ENCODE measurements at regions not wholly inside any gene's neighbourhood (a gene's known extent, or its start where the extent isn't known, plus 50 kb on each side); places are given as distances from the start of the nearest gene placed in this dataset.

GRCh38 chr2:2735041-2735440 lies 404.0 kb upstream of the MYT1L start:
- Mint-ChIP-seq H3K27ac (ENCODE audit: unreplicated experiment) (no peak overlapping the region), H3K4me1 (ENCODE audit: low read depth) (no peaks in the 10 kb centered on the region), H3K4me3 (ENCODE audit: unreplicated experiment) (no peak overlapping the region), H3K27me3 (ENCODE audit: low read depth) (peaks cover 18% of the 10 kb centered on the region), H3K36me3 (ENCODE audit: low read depth) (no peaks in the 10 kb centered on the region), H3K9me3 (ENCODE audit: low read depth) (no peaks in the 10 kb centered on the region)
- TF ChIP-seq CTCF (IDR thresholded peaks at IDR 0.05) = no peak
- no peak for DNase-seq (ENCODE audit: low spot score)

DNA sequence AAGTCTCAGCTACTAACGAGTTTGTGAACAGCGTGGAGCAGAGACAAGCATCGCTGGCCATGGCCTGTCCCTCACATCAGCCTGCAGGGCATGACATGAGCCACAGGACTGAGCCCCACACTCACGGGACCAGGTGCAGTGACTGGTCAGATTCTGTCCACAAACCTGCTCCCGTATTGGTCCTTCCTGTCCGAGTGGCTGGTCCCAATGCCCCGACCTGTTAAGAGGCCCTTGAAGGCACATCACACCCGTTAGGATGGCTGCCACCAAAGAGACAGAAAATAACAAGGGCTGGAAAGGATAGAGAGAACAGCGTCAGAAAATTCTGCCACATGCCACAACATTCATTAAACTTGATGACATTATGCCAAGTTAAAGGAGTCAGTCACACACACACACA lies 403.2 kb upstream of the MYT1L start:
- Mint-ChIP-seq H3K27ac (ENCODE audit: unreplicated experiment) (no peak overlapping the region), H3K4me1 (ENCODE audit: low read depth) (no peaks in the 10 kb centered on the region), H3K36me3 (ENCODE audit: low read depth) (no peaks in the 10 kb centered on the region), H3K9me3 (ENCODE audit: low read depth) (no peaks in the 10 kb centered on the region), H3K4me3 (ENCODE audit: unreplicated experiment) (no peak overlapping the region), H3K27me3 (ENCODE audit: low read depth) (peaks cover 18% of the 10 kb centered on the region)
- DNase-seq (ENCODE audit: low spot score) = no peak
- TF ChIP-seq CTCF (IDR thresholded peaks at IDR 0.05) = no peak

GRCh38 chr2:2733818-2734217 lies 402.7 kb upstream of the MYT1L start:
- no peak overlapping the region for H3K27ac Mint-ChIP-seq (ENCODE audit: unreplicated experiment)

GRCh38 chr2:2732331-2733119 lies 401.4 kb upstream of the MYT1L start:
- H3K36me3 Mint-ChIP-seq (ENCODE audit: low read depth) = no peaks in the 10 kb centered on the region
- H3K27ac Mint-ChIP-seq (ENCODE audit: unreplicated experiment) = no peak overlapping the region
- H3K4me3 Mint-ChIP-seq (ENCODE audit: unreplicated experiment) = no peak overlapping the region
- no peaks in the 10 kb centered on the region for H3K9me3 Mint-ChIP-seq (ENCODE audit: low read depth)
- DNase-seq (ENCODE audit: low spot score) = no peak
- peaks cover 18% of the 10 kb centered on the region for H3K27me3 Mint-ChIP-seq (ENCODE audit: low read depth)
- TF ChIP-seq CTCF (IDR thresholded peaks at IDR 0.05) = no peak
- H3K4me1 Mint-ChIP-seq (ENCODE audit: low read depth) = no peaks in the 10 kb centered on the region

More at GRCh38 chr2:2733818-2734217, 402.7 kb upstream of the MYT1L start:
- no peak for DNase-seq (ENCODE audit: low spot score)
- no peaks in the 10 kb centered on the region for H3K36me3 Mint-ChIP-seq (ENCODE audit: low read depth)
- peaks cover 18% of the 10 kb centered on the region for H3K27me3 Mint-ChIP-seq (ENCODE audit: low read depth)
- TF ChIP-seq CTCF (IDR thresholded peaks at IDR 0.05) = no peak
- no peak overlapping the region for H3K4me3 Mint-ChIP-seq (ENCODE audit: unreplicated experiment)
- H3K4me1 Mint-ChIP-seq (ENCODE audit: low read depth) = no peaks in the 10 kb centered on the region
- H3K9me3 Mint-ChIP-seq (ENCODE audit: low read depth) = no peaks in the 10 kb centered on the region

- Mint-ChIP-seq H3K27me3 (ENCODE audit: low read depth) (peaks cover 18% of the 10 kb centered on the region), H3K27ac (ENCODE audit: unreplicated experiment) (no peak overlapping the region), H3K36me3 (ENCODE audit: low read depth) (no peaks in the 10 kb centered on the region), H3K4me3 (ENCODE audit: unreplicated experiment) (no peak overlapping the region), H3K9me3 (ENCODE audit: low read depth) (no peaks in the 10 kb centered on the region), H3K4me1 (ENCODE audit: low read depth) (no peaks in the 10 kb centered on the region)
- DNase-seq (ENCODE audit: low spot score) = no peak
- no peak for TF ChIP-seq CTCF (IDR thresholded peaks at IDR 0.05)
These were observed 400.8 kb upstream of the MYT1L start for GRCh38 chr2:2731816-2732284.

All from chondrocyte (in vitro differentiated cells).